Muscle of leg (tissue), 3 donors: ENCODE measurements at regions not wholly inside any gene's neighbourhood (a gene's known extent, or its start where the extent isn't known, plus 50 kb on each side); places are given as distances from the start of the nearest gene placed in this dataset.
A peak's percentile ranks its signal among the peaks of the same experiment; 100 is the strongest.

Experiments
- DNase-seq: peaks from one replicate; pipeline ENCODE4 v3.0.0; 2013
- H3K27ac ChIP-seq: one replicate; pipeline ENCODE4 v1.5.1; 2013; ENCODE audit warnings: mild to moderate bottlenecking, low read length, control low read depth
- H3K27me3 ChIP-seq: one replicate; pipeline ENCODE4 v1.6.1; 2013; ENCODE audit warnings: low read length; ENCODE audit not compliant: control insufficient read depth, insufficient read depth
- H3K36me3 ChIP-seq: one replicate; pipeline ENCODE4 v1.6.1; 2013; ENCODE audit warnings: low read length; ENCODE audit not compliant: control insufficient read depth, insufficient read depth
- H3K4me1 ChIP-seq: one replicate; pipeline ENCODE4 v1.6.1; 2013; ENCODE audit warnings: low read length; ENCODE audit not compliant: control insufficient read depth, insufficient read depth
- H3K4me3 ChIP-seq: one replicate; pipeline ENCODE4 v1.5.1; 2013; ENCODE audit warnings: low read length, control low read depth
- H3K9me3 ChIP-seq: replicated peaks from 2 replicates; pipeline ENCODE4 v1.6.1; 2013; ENCODE audit warnings: low read depth, low read length; ENCODE audit not compliant: control insufficient read depth
- WGBS: methylation state at CpG from one replicate; pipeline ENCODE4 v1.1.5; 2013; ENCODE audit warnings: missing lambda C conversion rate; ENCODE audit not compliant: insufficient coverage; 5-methylcytosine and 5-hydroxymethylcytosine counted together

DNA sequence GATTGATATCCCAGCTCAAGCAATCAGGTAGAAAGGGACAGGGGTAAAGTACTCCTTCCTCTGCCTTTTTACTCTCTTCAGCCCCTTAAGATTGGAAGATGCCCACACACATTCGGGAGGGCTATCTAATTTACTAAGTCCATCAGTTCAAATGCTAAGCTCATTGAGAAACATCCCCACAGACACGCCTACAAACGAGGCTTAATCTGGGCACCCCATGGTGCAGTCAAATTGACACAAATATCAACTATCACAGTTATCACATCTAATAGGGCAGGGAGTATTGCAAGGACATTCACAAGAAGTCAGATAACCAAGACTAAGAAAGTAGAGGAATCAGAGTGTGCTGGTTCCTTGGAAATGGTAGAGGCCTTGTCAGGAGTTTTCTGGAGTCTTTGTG lies 437.8 kb upstream of the AZI2 start:
- H3K27me3 ChIP-seq, result no peaks in the 10 kb centered on the region
- H3K27ac ChIP-seq, result no peak overlapping the region
- 100% methylated on average over 1 of the region's 3 CpGs for WGBS
- H3K36me3 ChIP-seq, result no peaks in the 10 kb centered on the region
- H3K9me3 ChIP-seq, result no peaks in the 10 kb centered on the region
- no peak for DNase-seq
- no peaks in the 10 kb centered on the region for H3K4me1 ChIP-seq
- H3K4me3 ChIP-seq, result no peak overlapping the region

DNA sequence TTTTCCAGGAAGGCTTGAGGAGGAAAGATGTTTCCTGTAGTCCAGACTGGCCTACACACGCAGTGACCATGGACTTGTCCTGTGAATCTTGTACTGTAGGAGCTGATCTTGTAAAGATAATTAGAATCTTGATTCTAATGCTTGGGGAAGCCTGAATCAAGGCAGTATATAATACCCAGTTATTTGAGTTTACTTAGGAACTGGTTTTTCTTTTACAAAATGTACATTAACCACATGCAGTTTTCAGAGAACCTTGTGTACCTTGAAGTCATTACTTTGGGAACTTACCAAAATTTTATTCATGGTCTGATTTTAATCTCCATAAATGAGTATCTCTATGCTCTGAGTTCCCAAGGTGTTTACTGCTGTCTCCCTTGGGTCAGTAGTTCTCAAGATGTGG lies 439.9 kb upstream of the AZI2 start:
- DNase-seq, result no peak
- no peak overlapping the region for H3K27ac ChIP-seq
- no peak overlapping the region for H3K4me3 ChIP-seq
- no peaks in the 10 kb centered on the region for H3K36me3 ChIP-seq
- H3K4me1 ChIP-seq, result no peaks in the 10 kb centered on the region
- H3K27me3 ChIP-seq, result no peaks in the 10 kb centered on the region
- H3K9me3 ChIP-seq, result no peaks in the 10 kb centered on the region
- WGBS, result 88% methylated on average over 1 of the region's 1 CpG

DNA sequence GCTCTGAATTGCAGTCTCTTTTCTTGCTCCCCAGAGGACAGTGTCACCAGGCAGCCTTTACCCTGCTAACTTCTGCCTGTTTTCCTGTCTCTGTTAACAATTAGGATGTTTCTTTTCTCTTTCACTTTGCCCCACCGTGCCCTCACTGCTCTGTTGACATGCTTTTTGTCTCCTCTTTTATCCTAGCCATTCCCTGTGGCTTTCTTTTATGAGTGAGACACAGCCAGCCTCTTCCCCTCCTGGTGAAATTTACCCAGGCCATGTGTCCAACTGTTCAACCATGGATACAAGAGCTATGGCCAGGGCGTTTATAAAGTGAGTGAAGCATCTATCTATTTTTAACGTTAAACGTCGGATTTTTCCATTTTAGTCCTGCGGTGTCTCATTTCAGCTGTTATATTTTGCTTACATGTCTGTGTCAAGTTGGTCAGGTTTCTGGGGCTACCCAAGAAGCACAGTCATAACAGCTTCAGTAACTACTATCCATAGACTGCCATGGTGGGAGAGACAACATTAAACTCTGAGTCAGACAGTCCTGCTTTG lies 443.2 kb upstream of the AZI2 start:
- peak; percentile 31 for DNase-seq
- no peaks in the 10 kb centered on the region for H3K27me3 ChIP-seq
- H3K4me1 ChIP-seq, result no peaks in the 10 kb centered on the region
- no peak overlapping the region for H3K4me3 ChIP-seq
- no peak overlapping the region for H3K27ac ChIP-seq
- no peaks in the 10 kb centered on the region for H3K9me3 ChIP-seq
- WGBS, result 40% methylated on average over 1 of the region's 6 CpGs
- H3K36me3 ChIP-seq, result no peaks in the 10 kb centered on the region

DNA sequence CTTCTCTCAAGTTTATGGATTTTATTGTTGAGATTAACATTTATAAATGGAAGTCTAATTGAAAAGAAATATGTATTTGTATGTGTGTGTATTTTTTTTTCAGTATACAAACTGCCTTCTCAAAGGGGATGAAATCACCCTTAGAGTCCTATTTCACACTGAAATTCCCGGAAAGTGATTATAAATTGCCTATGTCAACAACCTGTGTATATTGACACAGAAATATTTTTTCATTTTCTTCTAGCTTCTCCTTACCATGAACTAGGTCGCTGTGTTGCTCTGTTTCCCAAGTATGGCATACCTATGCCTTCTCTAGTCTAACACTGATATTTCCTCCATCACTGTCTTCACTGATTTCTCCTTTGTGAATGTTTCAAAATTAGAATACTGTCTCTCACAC lies 444.0 kb upstream of the AZI2 start:
- Histone ChIP-seq H3K9me3 (no peaks in the 10 kb centered on the region), H3K4me3 (no peak overlapping the region), H3K27ac (no peak overlapping the region), H3K36me3 (no peaks in the 10 kb centered on the region), H3K27me3 (no peaks in the 10 kb centered on the region), H3K4me1 (no peaks in the 10 kb centered on the region)
- 78% methylated on average over 1 of the region's 2 CpGs for WGBS
- DNase-seq, result no peak

DNA sequence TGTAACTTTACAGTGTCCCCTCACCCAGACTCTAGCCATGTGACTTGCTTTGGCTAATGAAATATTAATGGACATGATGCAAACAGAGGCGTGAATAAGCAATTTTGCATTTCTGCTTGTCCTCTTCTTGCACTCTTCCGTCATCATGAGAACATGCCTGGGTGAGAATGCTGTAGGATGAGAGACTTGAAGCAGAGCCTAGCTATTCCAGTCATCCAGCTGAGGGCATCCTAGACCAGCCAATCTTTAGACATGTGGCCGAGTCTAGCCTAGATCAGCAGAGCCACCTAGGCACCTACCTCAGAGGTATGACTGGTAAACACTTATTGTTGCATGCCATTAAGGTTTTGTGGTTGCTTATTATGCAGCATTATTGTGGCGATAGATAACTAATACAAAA lies 450.5 kb upstream of the AZI2 start:
- H3K4me3 ChIP-seq, result no peak overlapping the region
- no peaks in the 10 kb centered on the region for H3K9me3 ChIP-seq
- H3K27ac ChIP-seq, result no peak overlapping the region
- no CpG with 5 or more reads among the region's 4 CpGs for WGBS
- DNase-seq, result no peak
- no peaks in the 10 kb centered on the region for H3K4me1 ChIP-seq
- H3K36me3 ChIP-seq, result no peaks in the 10 kb centered on the region
- no peaks in the 10 kb centered on the region for H3K27me3 ChIP-seq

DNA sequence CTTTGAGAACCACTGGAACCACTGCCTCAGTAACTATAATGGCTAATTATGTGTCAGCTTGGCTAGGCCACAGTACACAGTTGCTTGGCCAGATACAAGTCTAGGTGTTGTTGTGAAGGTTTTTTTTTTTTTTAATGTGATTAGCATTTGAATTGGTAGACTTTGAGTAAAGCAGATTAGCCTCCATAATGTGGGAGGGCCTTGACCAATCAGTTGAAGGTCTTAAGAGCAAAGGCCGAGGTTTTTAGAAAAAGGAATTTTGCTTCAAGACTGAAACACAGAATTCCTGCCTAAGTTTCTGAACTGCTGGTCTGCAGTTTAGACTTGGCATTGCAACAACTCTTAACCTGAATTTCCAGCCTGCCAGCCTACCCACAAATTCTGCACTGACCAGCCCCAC lies 451.6 kb upstream of the AZI2 start:
- Histone ChIP-seq H3K4me1 (no peaks in the 10 kb centered on the region), H3K4me3 (no peak overlapping the region), H3K27me3 (no peaks in the 10 kb centered on the region), H3K9me3 (no peaks in the 10 kb centered on the region), H3K27ac (no peak overlapping the region), H3K36me3 (no peaks in the 10 kb centered on the region)
- no peak for DNase-seq
- WGBS, result 86% methylated on average over 1 of the region's 1 CpG

DNA sequence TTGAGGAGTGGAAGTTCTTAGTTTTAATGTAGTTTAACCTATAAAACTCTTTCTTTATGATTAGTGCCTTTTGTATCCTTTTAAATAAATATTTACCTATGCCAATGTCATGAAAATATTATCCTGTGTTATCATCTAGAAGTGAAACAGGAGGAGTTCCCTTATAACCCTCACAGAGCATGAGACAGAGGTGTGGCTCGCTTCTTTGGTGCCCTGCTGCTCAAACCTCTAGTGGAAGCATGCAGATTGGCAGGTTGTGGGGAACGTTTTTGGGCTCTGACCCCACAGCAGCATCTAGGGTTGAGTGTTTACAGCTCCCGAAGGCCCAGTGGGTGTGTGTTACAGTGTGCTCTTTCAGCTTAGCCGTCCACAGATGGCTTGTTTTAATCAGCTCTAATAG lies 459.4 kb upstream of the AZI2 start:
- no peak for DNase-seq
- no peak overlapping the region for H3K4me3 ChIP-seq
- WGBS, result 35% methylated on average over 3 of the region's 4 CpGs
- no peaks in the 10 kb centered on the region for H3K9me3 ChIP-seq
- H3K36me3 ChIP-seq, result no peaks in the 10 kb centered on the region
- H3K4me1 ChIP-seq, result no peaks in the 10 kb centered on the region
- no peak overlapping the region for H3K27ac ChIP-seq
- H3K27me3 ChIP-seq, result no peaks in the 10 kb centered on the region

DNA sequence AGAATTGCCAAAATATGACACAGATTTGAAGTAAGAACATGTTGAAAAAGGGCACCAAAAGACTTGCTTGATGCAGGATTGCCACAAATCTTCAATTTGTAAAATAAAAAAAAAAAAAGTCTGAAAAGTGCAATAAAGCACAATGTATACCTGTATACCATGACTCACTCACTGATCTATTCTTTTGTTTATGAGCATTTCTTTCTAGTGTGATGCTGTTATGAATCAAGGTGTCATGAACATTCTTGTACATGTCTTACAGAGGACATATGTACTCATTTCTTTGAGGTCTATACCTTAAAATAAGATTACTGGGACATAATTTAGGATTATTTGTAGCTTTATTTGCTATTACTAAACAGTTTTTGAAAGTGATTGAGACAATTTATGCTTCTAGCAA lies 464.9 kb upstream of the RBMS3 start:
- no peaks in the 10 kb centered on the region for H3K36me3 ChIP-seq
- no peak for DNase-seq
- H3K9me3 ChIP-seq, result no peaks in the 10 kb centered on the region
- H3K4me3 ChIP-seq, result no peak overlapping the region
- no peak overlapping the region for H3K27ac ChIP-seq
- H3K4me1 ChIP-seq, result no peaks in the 10 kb centered on the region
- H3K27me3 ChIP-seq, result no peaks in the 10 kb centered on the region

DNA sequence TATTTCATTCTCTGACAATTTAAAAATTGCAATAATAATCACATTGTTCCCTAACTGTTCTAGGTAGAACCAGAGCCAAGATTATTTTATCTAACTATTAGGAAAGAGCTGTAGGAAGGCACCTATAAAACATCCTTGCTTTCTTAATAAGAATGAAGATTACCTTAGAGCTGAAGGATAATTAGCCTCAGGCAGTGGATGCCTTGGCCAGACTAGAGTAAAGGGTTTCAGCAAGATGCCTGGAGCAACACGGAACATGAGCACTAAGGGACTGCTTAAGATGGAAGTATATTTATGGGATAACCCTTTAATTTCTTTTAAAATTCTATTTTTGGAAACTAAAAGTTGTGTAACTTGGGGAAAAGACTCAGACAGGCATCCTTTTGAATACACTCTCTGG lies 456.6 kb upstream of the RBMS3 start:
- DNase-seq, result no peak
- H3K36me3 ChIP-seq, result no peaks in the 10 kb centered on the region
- WGBS, result no CpG with 5 or more reads among the region's 1 CpG
- H3K27ac ChIP-seq, result no peak overlapping the region
- H3K27me3 ChIP-seq, result no peaks in the 10 kb centered on the region
- H3K4me1 ChIP-seq, result no peaks in the 10 kb centered on the region
- no peak overlapping the region for H3K4me3 ChIP-seq
- H3K9me3 ChIP-seq, result no peaks in the 10 kb centered on the region

DNA sequence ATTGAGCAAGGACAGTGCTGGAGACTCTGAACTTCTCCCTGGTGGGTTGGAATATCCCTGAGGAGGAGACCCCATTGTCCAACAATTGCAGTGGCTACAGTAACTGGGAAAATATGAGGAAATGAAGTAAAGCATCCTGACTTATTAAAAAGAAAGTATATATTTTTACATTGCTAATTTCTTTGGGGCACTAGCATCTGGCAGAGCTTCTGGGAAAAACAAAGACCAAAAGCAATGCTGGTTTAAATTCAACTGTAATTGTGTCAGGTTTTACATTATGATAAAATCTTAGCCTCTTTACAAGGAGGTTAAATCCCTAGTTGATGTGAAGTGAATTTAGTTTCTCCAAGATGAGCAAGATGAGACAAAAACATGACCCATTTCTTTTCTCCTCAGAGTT lies 454.0 kb upstream of the RBMS3 start:
- H3K27ac ChIP-seq, result no peak overlapping the region
- DNase-seq, result no peak
- H3K36me3 ChIP-seq, result no peaks in the 10 kb centered on the region
- H3K4me1 ChIP-seq, result no peaks in the 10 kb centered on the region
- H3K4me3 ChIP-seq, result no peak overlapping the region
- no peaks in the 10 kb centered on the region for H3K9me3 ChIP-seq
- no peaks in the 10 kb centered on the region for H3K27me3 ChIP-seq

DNA sequence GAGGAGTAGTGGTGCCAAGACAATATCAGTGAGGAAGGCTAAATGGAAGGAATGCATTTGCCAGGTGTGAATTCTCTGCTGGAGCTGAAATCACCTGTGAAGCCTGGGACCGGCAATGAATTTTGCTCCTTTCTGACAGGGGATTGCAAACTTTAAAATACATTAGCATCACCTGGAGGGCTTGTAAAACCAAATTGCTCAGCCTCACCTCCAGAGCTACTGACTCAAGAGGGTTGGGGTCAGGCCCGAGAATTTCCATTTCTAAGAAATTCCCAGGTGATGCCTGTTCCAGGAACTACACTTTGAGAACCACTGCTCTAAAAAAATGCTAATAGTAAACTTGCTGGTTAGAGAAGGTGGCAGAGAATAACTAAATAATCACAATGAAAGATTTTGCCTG lies 445.6 kb upstream of the RBMS3 start:
- H3K9me3 ChIP-seq, result no peaks in the 10 kb centered on the region
- H3K27me3 ChIP-seq, result no peaks in the 10 kb centered on the region
- H3K4me1 ChIP-seq, result peaks cover 5% of the 10 kb centered on the region
- H3K4me3 ChIP-seq, result no peak overlapping the region
- DNase-seq, result no peak
- H3K27ac ChIP-seq, result no peak overlapping the region
- no CpG with 5 or more reads among the region's 2 CpGs for WGBS
- H3K36me3 ChIP-seq, result no peaks in the 10 kb centered on the region
